Upper lobe of right lung (tissue), 1 donor: ENCODE measurements at regions not wholly inside any gene's neighbourhood (a gene's known extent, or its start where the extent isn't known, plus 50 kb on each side); places are given as distances from the start of the nearest gene placed in this dataset.

Experiments used
- ATAC-seq: fragments of 200-7000 bp; cut with Tn5 transposase; one replicate; pipeline ENCODE4 v1.9.1; 2020; ENCODE audit warnings: mild to moderate bottlenecking, moderate library complexity
- DNase-seq: peaks from one replicate; pipeline ENCODE4 v3.0.0-alpha.2; 2020
- H3K27ac ChIP-seq: fragments of 200-600 bp; one replicate; pipeline ENCODE4 v1.8.0; 2022
- H3K27me3 ChIP-seq: fragments of 200-600 bp; one replicate; pipeline ENCODE4 v1.8.0; 2022; ENCODE audit warnings: mild to moderate bottlenecking
- H3K36me3 ChIP-seq: fragments of 200-600 bp; one replicate; pipeline ENCODE4 v1.8.0; 2022
- H3K4me1 ChIP-seq: fragments of 200-600 bp; one replicate; pipeline ENCODE4 v1.8.0; 2022
- H3K4me3 ChIP-seq: fragments of 200-600 bp; one replicate; pipeline ENCODE4 v1.8.0; 2022; ENCODE audit warnings: mild to moderate bottlenecking
- H3K9me3 ChIP-seq: fragments of 200-600 bp; one replicate; pipeline ENCODE4 v1.8.0; 2022
- CTCF ChIP-seq: fragments of 200-600 bp; IDR thresholded peaks from one replicate; pipeline ENCODE4 v1.8.0; 2022; ENCODE audit warnings: antibody characterized with exemption
- intact Hi-C: fragments of 100-400 bp; cut with DNase I; formaldehyde crosslinking; loops from one replicate; pipeline ENCODE4 v1.11.0; 2022
- donor health status: DM: no; HTN: yes; CAD: no; lungs with severe emphysema.

- no peak for TF ChIP-seq CTCF
- intact Hi-C loops, result no loop called here
- no peak overlapping the region for H3K27ac ChIP-seq
- DNase-seq, result no peak
- H3K36me3 ChIP-seq, result no peaks in the 10 kb centered on the region
- no peak overlapping the region for H3K4me3 ChIP-seq
- no peaks in the 10 kb centered on the region for H3K4me1 ChIP-seq
- H3K27me3 ChIP-seq, result no peaks in the 10 kb centered on the region
- no peak for ATAC-seq
- no peaks in the 10 kb centered on the region for H3K9me3 ChIP-seq
Measured at GRCh38 chr22:47543447-47543846, 781.0 kb downstream of the TBC1D22A start.

- Histone ChIP-seq H3K27me3 (no peaks in the 10 kb centered on the region), H3K9me3 (no peaks in the 10 kb centered on the region), H3K4me3 (no peak overlapping the region), H3K4me1 (no peaks in the 10 kb centered on the region), H3K36me3 (no peaks in the 10 kb centered on the region), H3K27ac (no peak overlapping the region)
- no peak for DNase-seq
- ATAC-seq, result no peak
- TF ChIP-seq CTCF, result no peak
- intact Hi-C loops, result no loop called here
Measured at GRCh38 chr22:47540011-47540410, 777.6 kb downstream of the TBC1D22A start.

DNA sequence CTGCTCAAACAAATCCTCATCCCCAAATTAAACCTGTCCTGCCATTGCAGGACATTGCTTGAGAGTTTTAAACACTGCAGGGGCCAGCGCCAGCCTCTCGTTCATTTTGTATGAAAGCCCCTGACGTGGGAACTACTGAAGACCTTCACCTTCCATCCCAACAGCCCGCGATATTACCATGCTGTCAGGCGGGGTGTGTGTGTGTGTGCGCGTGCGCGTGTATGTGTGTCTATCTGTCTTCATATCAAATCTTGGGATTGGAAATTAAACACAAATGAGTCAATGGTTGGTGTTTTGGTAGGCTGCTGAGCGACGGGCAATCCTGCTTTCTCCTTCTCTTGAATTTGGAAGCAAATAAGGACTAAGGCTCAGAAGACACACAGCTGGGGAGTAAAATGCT, 776.9 kb downstream of the TBC1D22A start:
- H3K27ac ChIP-seq, result no peak overlapping the region
- H3K4me3 ChIP-seq, result no peak overlapping the region
- intact Hi-C loops, result no loop called here
- DNase-seq (no peak), ATAC-seq (no peak)
- no peaks in the 10 kb centered on the region for H3K36me3 ChIP-seq
- no peak for TF ChIP-seq CTCF
- no peaks in the 10 kb centered on the region for H3K9me3 ChIP-seq
- no peaks in the 10 kb centered on the region for H3K4me1 ChIP-seq
- H3K27me3 ChIP-seq, result no peaks in the 10 kb centered on the region

GRCh38 chr22:47535681-47536080, 773.2 kb downstream of the TBC1D22A start:
- H3K9me3 ChIP-seq, result no peaks in the 10 kb centered on the region
- H3K36me3 ChIP-seq, result no peaks in the 10 kb centered on the region
- no peak overlapping the region for H3K27ac ChIP-seq
- DNase-seq, result no peak
- intact Hi-C loops, result no loop called here
- TF ChIP-seq CTCF, result no peak
- no peak for ATAC-seq
- H3K27me3 ChIP-seq, result peaks cover 8% of the 10 kb centered on the region
- H3K4me3 ChIP-seq, result no peak overlapping the region
- H3K4me1 ChIP-seq, result no peaks in the 10 kb centered on the region

GRCh38 chr22:47534804-47535410, 772.5 kb downstream of the TBC1D22A start:
- intact Hi-C loops, result no loop called here
- Histone ChIP-seq H3K27me3 (peaks cover 8% of the 10 kb centered on the region), H3K4me1 (no peaks in the 10 kb centered on the region), H3K27ac (peak overlapping the region; percentile 36), H3K36me3 (no peaks in the 10 kb centered on the region), H3K9me3 (no peaks in the 10 kb centered on the region), H3K4me3 (no peak overlapping the region)
- DNase-seq, result no peak
- peak; percentile 39 for ATAC-seq
- no peak for TF ChIP-seq CTCF
